GM12878 (cell line): ENCODE measurements at regions not wholly inside any gene's neighbourhood (a gene's known extent, or its start where the extent isn't known, plus 50 kb on each side); places are given as distances from the start of the nearest gene placed in this dataset.

Source experiments
- ATAC-seq: fragments of 200-7000 bp; cut with Tn5 transposase; 3 replicates; pipeline ENCODE4 v1.9.1; 2020; ENCODE audit warnings: mild to moderate bottlenecking, moderate library complexity
- BruUV-seq: library from RNA; stranded (reverse); fragments of 400-500 nt; replicated peaks from 2 replicates; lab custom pipeline; 2021; lab: Mats Ljungman, UMichigan
- CTCF ChIA-PET: fragments of 300-600 bp; sonication (Branson Sonifier 250); formaldehyde crosslinking; extraction: SDS; loops from one replicate; lab custom pipeline; 2021; ENCODE audit warnings: inconsistent platforms; lab: Yijun Ruan, JAX
- POLR2A ChIA-PET: fragments of 350-600 bp; formaldehyde crosslinking; extraction: SDS; loops from one replicate; lab custom pipeline; 2021; ENCODE audit warnings: inconsistent platforms; lab: Charles Lee
- RAD21 ChIA-PET: fragments of 300-600 bp; sonication (Branson Sonifier 250); formaldehyde crosslinking; loops from one replicate; lab custom pipeline; 2023; ENCODE audit warnings: antibody characterized with exemption; ENCODE audit not compliant: unreplicated experiment; lab: Charles Lee
- SMC1A ChIA-PET: fragments of 300-600 bp; sonication (Branson Sonifier 250); formaldehyde crosslinking; loops from one replicate; lab custom pipeline; 2023; ENCODE audit not compliant: unreplicated experiment, uncharacterized antibody; lab: Charles Lee
- DNase-seq: peaks from one replicate; pipeline ENCODE4 v3.0.0-alpha.2; 2011; ENCODE audit warnings: low read depth, low spot score
- FAIRE-seq: peaks from 3 replicates; lab custom pipeline; 2011; peaks lifted over from hg19 to GRCh38; lab: Jason Lieb, UNC
- H2AFZ ChIP-seq: 2 replicates; pipeline ENCODE4 v1.6.0; 2011; ENCODE audit warnings: low read depth, low read length, control low read depth; ENCODE audit not compliant: control insufficient read depth
- H3K27ac ChIP-seq: 2 replicates; pipeline ENCODE4 v1.5.1; 2011; ENCODE audit warnings: control low read depth; ENCODE audit not compliant: control insufficient read depth, insufficient read depth
- H3K27me3 ChIP-seq, 2 experiments: replicated peaks in 1 of 2; 2 replicates each; pipeline versions ENCODE4 v1.6.0 to v1.6.1; 2011; ENCODE audit warnings: low read length in 1 of 2; ENCODE audit not compliant: control insufficient read depth in 2 of 2, insufficient read depth in 2 of 2
- H3K36me3 ChIP-seq, 2 experiments: 2 replicates each; pipeline ENCODE4 v1.5.1; 2011; ENCODE audit warnings: low read length in 1 of 2; ENCODE audit not compliant: control insufficient read depth in 2 of 2, insufficient read depth in 2 of 2
- H3K4me1 ChIP-seq: 2 replicates; pipeline ENCODE4 v1.6.1; 2011; ENCODE audit warnings: mild to moderate bottlenecking, low read length, moderate library complexity, mixed read lengths; ENCODE audit not compliant: control insufficient read depth, insufficient read depth
- H3K4me2 ChIP-seq: 2 replicates; pipeline ENCODE4 v1.6.0; 2011; ENCODE audit warnings: control low read depth; ENCODE audit not compliant: control insufficient read depth, insufficient read depth
- H3K4me3 ChIP-seq: fragments of 200-600 bp; sonication (generic); 2 replicates; pipeline ENCODE4 v1.5.1; 2016
- H3K79me2 ChIP-seq: 2 replicates; pipeline ENCODE4 v1.6.0; 2011; ENCODE audit warnings: low read length; ENCODE audit not compliant: control insufficient read depth, insufficient read depth
- H3K9ac ChIP-seq: 2 replicates; pipeline ENCODE4 v1.8.0; 2011; ENCODE audit warnings: low read length, control low read depth, mixed read lengths; ENCODE audit not compliant: control insufficient read depth, insufficient read depth
- H3K9me3 ChIP-seq: replicated peaks from 3 replicates; pipeline ENCODE4 v1.5.1; 2011; ENCODE audit warnings: mild to moderate bottlenecking, low read length; ENCODE audit not compliant: control insufficient read depth, insufficient read depth
- H4K20me1 ChIP-seq: 2 replicates; pipeline ENCODE4 v1.6.0; 2011; ENCODE audit not compliant: control insufficient read depth, insufficient read depth
- CBX5 ChIP-seq: sonication (generic); IDR thresholded peaks from 2 replicates; pipeline ENCODE4 v1.6.1; 2016; ENCODE audit warnings: low read depth, moderate library complexity, mild to moderate bottlenecking, inconsistent platforms
- ESRRA ChIP-seq: IDR thresholded peaks from 2 replicates; pipeline ENCODE4 v1.6.1; 2012; ENCODE audit warnings: mild to moderate bottlenecking, low read length, improper control_type of control experiment
- ETV6 ChIP-seq, 2 experiments: fragments of 450-650 bp in 1 of 2; IDR thresholded peaks in 1 of 2; conservative IDR thresholded peaks in 1 of 2; 2 replicates each; pipeline ENCODE4 v1.6.1; 2014; ENCODE audit warnings: antibody characterized with exemption in 1 of 2, borderline replicate concordance in 1 of 2, low read depth in 1 of 2, mild to moderate bottlenecking in 1 of 2, moderate library complexity in 1 of 2
- FOXK2 ChIP-seq: fragments of 450-650 bp; IDR thresholded peaks from 2 replicates; pipeline ENCODE4 v1.6.1; 2017; ENCODE audit warnings: mild to moderate bottlenecking, moderate library complexity
- GATAD2B ChIP-seq: fragments of 450-650 bp; conservative IDR thresholded peaks from 2 replicates; pipeline ENCODE4 v1.6.1; 2017; ENCODE audit warnings: low read depth, mild to moderate bottlenecking, moderate library complexity
- JUND ChIP-seq: IDR thresholded peaks from 2 replicates; pipeline ENCODE4 v1.6.1; 2012; ENCODE audit warnings: low read depth, mild to moderate bottlenecking, low read length, improper control_type of control experiment, moderate library complexity
- NFYA ChIP-seq: IDR thresholded peaks from 2 replicates; pipeline ENCODE4 v1.6.1; 2011; ENCODE audit warnings: low read depth, mild to moderate bottlenecking, low read length, improper control_type of control experiment, borderline replicate concordance
- POLR2AphosphoS2 ChIP-seq: IDR thresholded peaks from 2 replicates; pipeline ENCODE4 v1.6.1; 2011; ENCODE audit warnings: low read depth, mild to moderate bottlenecking, low read length, improper control_type of control experiment, moderate library complexity
- POLR2AphosphoS5 ChIP-seq: IDR thresholded peaks from 2 replicates; pipeline ENCODE4 v1.6.1; 2011; ENCODE audit warnings: mild to moderate bottlenecking, low read length, inconsistent platforms
- RFX5 ChIP-seq: IDR thresholded peaks from 2 replicates; pipeline ENCODE4 v1.6.1; 2011; ENCODE audit warnings: low read depth, low read length, improper control_type of control experiment
- STAT3 ChIP-seq: IDR thresholded peaks from 2 replicates; pipeline ENCODE4 v1.6.1; 2011; ENCODE audit warnings: low read depth, low read length, improper control_type of control experiment
- TCF3 ChIP-seq: IDR thresholded peaks from 2 replicates; pipeline ENCODE4 v1.6.1; 2012; ENCODE audit warnings: low read depth, mild to moderate bottlenecking, low read length, borderline replicate concordance; ENCODE audit not compliant: insufficient read depth
- YBX1 ChIP-seq: fragments of 450-650 bp; IDR thresholded peaks from 2 replicates; pipeline ENCODE4 v1.6.1; 2016; ENCODE audit warnings: antibody characterized with exemption
- ZNF384 ChIP-seq: IDR thresholded peaks from 2 replicates; pipeline ENCODE4 v1.6.1; 2012; ENCODE audit warnings: low read depth, mild to moderate bottlenecking, low read length, improper control_type of control experiment, borderline replicate concordance
- WGBS: methylation state at CpG from one replicate; pipeline ENCODE4 v1.1.6; 2016; ENCODE audit warnings: low lambda C conversion rate; ENCODE audit not compliant: insufficient replicate concordance, insufficient coverage; ENCODE audit errors: missing lambda C conversion rate; 5-methylcytosine and 5-hydroxymethylcytosine counted together
- in situ Hi-C: fragments of 300-500 bp; cut with MboI; formaldehyde crosslinking; loops from 9 replicates; pipeline ENCODE4 v1.14.3; 2018; ENCODE audit warnings: mixed read lengths
- intact Hi-C: fragments of 100-400 bp; cut with micrococcal nuclease; formaldehyde crosslinking; loops from one replicate; pipeline ENCODE4 v1.14.2; 2022; ENCODE audit not compliant: unreplicated experiment
- TF ChIP-seq, protein P1 (sequence below): fragments of 450-650 bp; IDR thresholded peaks from 2 replicates; pipeline ENCODE4 v1.6.1; 2017; ENCODE audit warnings: mild to moderate bottlenecking, low read depth, inconsistent platforms; ENCODE audit not compliant: poor library complexity, severe bottlenecking
- TF ChIP-seq, protein P2 (sequence below): fragments of 450-650 bp; formaldehyde crosslinking; IDR thresholded peaks from 2 replicates; pipeline ENCODE4 v1.4.0; 2020; ENCODE audit warnings: mild to moderate bottlenecking, moderate library complexity
- TF ChIP-seq, protein P3 (sequence below): IDR thresholded peaks from 2 replicates; pipeline ENCODE4 v1.6.1; 2012; ENCODE audit warnings: low read length, inconsistent platforms

DNA sequence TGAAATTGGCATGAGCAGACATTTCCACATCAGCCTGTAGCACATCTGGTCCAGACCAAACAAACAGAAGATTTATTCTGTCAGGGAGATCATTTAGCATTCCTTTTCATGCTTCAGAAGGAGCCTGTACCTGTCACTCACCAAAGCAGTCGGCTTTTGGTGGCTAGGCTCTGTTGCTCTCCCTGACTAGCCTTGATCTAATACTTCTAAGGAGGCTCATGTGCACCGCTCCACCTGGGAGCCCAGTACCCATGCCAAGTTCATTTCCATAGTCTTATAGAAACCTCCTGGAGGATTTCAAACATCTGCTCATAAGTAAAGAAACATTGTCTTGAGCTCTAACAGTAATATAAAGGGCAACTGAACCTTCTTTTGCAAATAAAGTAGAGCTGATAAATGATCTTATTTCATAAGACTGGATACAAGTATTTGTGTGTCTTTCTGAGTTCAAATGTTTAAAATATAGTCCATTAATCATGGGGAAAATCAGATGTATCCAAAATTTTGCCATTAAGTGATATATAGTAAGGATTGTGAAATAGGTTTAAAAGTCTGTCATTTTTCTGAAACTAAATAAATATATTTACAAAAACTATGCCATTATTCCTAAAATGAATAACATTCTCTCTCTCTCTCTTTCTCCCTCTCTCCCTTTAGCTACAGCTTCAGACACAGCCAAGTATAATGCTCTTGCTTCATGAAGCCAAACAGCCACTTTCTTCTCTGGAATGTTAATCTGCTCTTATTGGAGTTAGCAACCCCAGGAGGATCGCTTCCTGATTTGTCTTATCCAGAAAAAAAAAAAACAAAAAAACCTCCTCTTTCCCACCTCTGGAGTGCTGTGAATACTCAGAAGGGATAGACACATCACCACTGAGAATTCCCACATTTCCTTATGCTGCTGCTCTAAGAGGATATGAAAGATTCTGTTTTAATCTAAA, 192.7 kb upstream of the TFAP2D start:
- ChIA-PET SMC1A (no interaction called here), RAD21 (no interaction called here), POLR2A (no interaction called here), CTCF (no interaction called here)
- no TSS peak for BruUV-seq
- H3K36me3 ChIP-seq, result no peaks in the 10 kb centered on the region
- H3K4me1 ChIP-seq, result no peaks in the 10 kb centered on the region
- no peak overlapping the region for H3K4me2 ChIP-seq
- DNase-seq (no peak), ATAC-seq (no peak), FAIRE-seq (no peak)
- WGBS, result 31% methylated on average over 3 of the region's 3 CpGs
- H3K9me3 ChIP-seq, result no peaks in the 10 kb centered on the region
- H3K9ac ChIP-seq, result no peak overlapping the region
- H3K4me3 ChIP-seq, result no peak overlapping the region
- intact Hi-C loops, result no loop called here
- H2AFZ ChIP-seq, result no peak overlapping the region
- H3K79me2 ChIP-seq, result no peaks in the 10 kb centered on the region
- no peak overlapping the region for H3K27ac ChIP-seq
- no peaks in the 10 kb centered on the region for H3K27me3 ChIP-seq
- in situ Hi-C loops, result no loop called here
- H4K20me1 ChIP-seq, result no peaks in the 10 kb centered on the region
- TF ChIP-seq YBX1 (no peak), CBX5 (no peak), FOXK2 (no peak), RFX5 (no peak), ZNF384 (no peak), POLR2AphosphoS5 (no peak), JUND (no peak), NFYA (no peak), TCF3 (no peak), STAT3 (no peak), ETV6 (conservative IDR thresholded peaks at IDR 0.05 in 1 of 2, IDR thresholded peaks at IDR 0.05 in 1 of 2; ENCODE audit: borderline replicate concordance in 1 of 2, low read depth in 1 of 2) (no peak), GATAD2B (no peak), POLR2AphosphoS2 (no peak), ESRRA (no peak)
- TF ChIP-seq, protein P1, sequence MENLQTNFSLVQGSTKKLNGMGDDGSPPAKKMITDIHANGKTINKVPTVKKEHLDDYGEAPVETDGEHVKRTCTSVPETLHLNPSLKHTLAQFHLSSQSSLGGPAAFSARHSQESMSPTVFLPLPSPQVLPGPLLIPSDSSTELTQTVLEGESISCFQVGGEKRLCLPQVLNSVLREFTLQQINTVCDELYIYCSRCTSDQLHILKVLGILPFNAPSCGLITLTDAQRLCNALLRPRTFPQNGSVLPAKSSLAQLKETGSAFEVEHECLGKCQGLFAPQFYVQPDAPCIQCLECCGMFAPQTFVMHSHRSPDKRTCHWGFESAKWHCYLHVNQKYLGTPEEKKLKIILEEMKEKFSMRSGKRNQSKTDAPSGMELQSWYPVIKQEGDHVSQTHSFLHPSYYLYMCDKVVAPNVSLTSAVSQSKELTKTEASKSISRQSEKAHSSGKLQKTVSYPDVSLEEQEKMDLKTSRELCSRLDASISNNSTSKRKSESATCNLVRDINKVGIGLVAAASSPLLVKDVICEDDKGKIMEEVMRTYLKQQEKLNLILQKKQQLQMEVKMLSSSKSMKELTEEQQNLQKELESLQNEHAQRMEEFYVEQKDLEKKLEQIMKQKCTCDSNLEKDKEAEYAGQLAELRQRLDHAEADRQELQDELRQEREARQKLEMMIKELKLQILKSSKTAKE, result no peak
- TF ChIP-seq, protein P2, sequence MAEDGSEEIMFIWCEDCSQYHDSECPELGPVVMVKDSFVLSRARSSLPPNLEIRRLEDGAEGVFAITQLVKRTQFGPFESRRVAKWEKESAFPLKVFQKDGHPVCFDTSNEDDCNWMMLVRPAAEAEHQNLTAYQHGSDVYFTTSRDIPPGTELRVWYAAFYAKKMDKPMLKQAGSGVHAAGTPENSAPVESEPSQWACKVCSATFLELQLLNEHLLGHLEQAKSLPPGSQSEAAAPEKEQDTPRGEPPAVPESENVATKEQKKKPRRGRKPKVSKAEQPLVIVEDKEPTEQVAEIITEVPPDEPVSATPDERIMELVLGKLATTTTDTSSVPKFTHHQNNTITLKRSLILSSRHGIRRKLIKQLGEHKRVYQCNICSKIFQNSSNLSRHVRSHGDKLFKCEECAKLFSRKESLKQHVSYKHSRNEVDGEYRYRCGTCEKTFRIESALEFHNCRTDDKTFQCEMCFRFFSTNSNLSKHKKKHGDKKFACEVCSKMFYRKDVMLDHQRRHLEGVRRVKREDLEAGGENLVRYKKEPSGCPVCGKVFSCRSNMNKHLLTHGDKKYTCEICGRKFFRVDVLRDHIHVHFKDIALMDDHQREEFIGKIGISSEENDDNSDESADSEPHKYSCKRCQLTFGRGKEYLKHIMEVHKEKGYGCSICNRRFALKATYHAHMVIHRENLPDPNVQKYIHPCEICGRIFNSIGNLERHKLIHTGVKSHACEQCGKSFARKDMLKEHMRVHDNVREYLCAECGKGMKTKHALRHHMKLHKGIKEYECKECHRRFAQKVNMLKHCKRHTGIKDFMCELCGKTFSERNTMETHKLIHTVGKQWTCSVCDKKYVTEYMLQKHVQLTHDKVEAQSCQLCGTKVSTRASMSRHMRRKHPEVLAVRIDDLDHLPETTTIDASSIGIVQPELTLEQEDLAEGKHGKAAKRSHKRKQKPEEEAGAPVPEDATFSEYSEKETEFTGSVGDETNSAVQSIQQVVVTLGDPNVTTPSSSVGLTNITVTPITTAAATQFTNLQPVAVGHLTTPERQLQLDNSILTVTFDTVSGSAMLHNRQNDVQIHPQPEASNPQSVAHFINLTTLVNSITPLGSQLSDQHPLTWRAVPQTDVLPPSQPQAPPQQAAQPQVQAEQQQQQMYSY (CRISPR knock-in tag), result no peak
- TF ChIP-seq, protein P3, sequence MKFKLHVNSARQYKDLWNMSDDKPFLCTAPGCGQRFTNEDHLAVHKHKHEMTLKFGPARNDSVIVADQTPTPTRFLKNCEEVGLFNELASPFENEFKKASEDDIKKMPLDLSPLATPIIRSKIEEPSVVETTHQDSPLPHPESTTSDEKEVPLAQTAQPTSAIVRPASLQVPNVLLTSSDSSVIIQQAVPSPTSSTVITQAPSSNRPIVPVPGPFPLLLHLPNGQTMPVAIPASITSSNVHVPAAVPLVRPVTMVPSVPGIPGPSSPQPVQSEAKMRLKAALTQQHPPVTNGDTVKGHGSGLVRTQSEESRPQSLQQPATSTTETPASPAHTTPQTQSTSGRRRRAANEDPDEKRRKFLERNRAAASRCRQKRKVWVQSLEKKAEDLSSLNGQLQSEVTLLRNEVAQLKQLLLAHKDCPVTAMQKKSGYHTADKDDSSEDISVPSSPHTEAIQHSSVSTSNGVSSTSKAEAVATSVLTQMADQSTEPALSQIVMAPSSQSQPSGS, result no peak
